ENCODE measurements at regions not wholly inside any gene's neighbourhood (a gene's known extent, or its start where the extent isn't known, plus 50 kb on each side); places are given as distances from the start of the nearest gene placed in this dataset.

- DNase-seq (ENCODE audit: low read depth), result no peak
- H3K4me3 ChIP-seq (ENCODE audit: low read depth, low read length), result no peak overlapping the region
- TF ChIP-seq CTCF (IDR thresholded peaks at IDR 0.05; ENCODE audit: low read depth, low read length, missing control alignments), result no peak
Observed at GRCh38 chr15:29891096-29891457, 68.8 kb upstream of the TJP1 start.

- no peak for TF ChIP-seq CTCF (IDR thresholded peaks at IDR 0.05; ENCODE audit: low read depth, low read length, missing control alignments)
- no peak for DNase-seq (ENCODE audit: low read depth)
- H3K4me3 ChIP-seq (ENCODE audit: low read depth, low read length), result no peak overlapping the region
Observed at GRCh38 chr15:29890336-29891095, 68.2 kb upstream of the TJP1 start.

- no peak for TF ChIP-seq CTCF (IDR thresholded peaks at IDR 0.05; ENCODE audit: low read depth, low read length, missing control alignments)
- DNase-seq (ENCODE audit: low read depth), result no peak
- no peak overlapping the region for H3K4me3 ChIP-seq (ENCODE audit: low read depth, low read length)
Observed at GRCh38 chr15:29889542-29890329, 67.5 kb upstream of the TJP1 start.

GRCh38 chr15:29888646-29889045, 66.4 kb upstream of the TJP1 start:
- no peak for TF ChIP-seq CTCF (IDR thresholded peaks at IDR 0.05; ENCODE audit: low read depth, low read length, missing control alignments)
- no peak overlapping the region for H3K4me3 ChIP-seq (ENCODE audit: low read depth, low read length)
- DNase-seq (ENCODE audit: low read depth), result no peak

- no peak for DNase-seq (ENCODE audit: low read depth)
- no peak overlapping the region for H3K4me3 ChIP-seq (ENCODE audit: low read depth, low read length)
- TF ChIP-seq CTCF (IDR thresholded peaks at IDR 0.05; ENCODE audit: low read depth, low read length, missing control alignments), result no peak
Observed at GRCh38 chr15:29887721-29888120, 65.5 kb upstream of the TJP1 start.

- H3K4me3 ChIP-seq (ENCODE audit: low read depth, low read length), result no peak overlapping the region
- DNase-seq (ENCODE audit: low read depth), result no peak
- no peak for TF ChIP-seq CTCF (IDR thresholded peaks at IDR 0.05; ENCODE audit: low read depth, low read length, missing control alignments)
Observed at GRCh38 chr15:29885183-29885582, 62.9 kb upstream of the TJP1 start.
